ENCODE measurements at regions not wholly inside any gene's neighbourhood (a gene's known extent, or its start where the extent isn't known, plus 50 kb on each side); places are given as distances from the start of the nearest gene placed in this dataset.

DNA sequence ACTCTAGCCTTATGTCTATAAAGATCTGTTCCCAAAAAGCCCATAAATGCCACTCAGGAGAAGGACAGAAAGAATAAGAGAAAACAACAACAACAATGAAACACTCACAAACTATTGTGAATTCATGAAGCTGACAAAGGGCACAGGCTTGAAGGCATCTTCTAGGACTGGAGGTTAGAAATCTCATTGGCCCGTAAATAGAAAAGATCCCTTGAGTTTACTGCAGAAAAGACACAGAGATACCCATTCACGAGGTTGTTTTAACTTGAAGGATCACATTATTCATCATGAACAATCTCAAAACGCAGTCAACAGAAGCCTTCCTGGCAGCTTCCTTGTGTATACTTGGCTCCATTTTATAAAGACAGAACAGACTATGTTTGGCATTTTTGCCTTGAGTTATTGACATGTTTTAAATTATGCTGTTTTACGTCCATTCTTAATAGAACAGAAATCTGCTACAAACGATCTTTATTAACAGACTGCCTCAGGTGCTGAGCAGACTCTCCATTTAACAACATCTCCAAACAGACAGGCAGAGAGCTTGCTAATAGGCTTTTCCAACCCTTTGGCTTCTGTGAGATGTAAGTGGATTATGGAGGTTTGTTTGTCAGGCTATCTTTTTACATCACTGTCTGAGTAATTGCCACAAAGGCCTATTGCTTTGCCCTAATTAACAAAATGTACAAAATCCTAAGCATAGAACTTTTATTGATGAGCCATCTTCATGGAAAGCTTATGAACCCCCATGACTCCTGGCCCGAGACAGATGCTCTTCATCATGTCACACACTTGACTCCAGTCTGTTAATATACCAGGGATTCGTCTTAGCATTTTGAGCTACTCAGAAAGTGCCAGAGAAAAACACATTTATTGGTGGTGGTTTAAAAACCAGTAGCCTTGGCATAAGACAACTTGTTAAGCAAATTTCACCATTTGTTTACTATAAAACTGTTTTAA, 735.3 kb upstream of the ZNF608 start:
- no peak for TF ChIP-seq POLR2A (IDR thresholded peaks at IDR 0.05)
- TF ChIP-seq, protein P1, sequence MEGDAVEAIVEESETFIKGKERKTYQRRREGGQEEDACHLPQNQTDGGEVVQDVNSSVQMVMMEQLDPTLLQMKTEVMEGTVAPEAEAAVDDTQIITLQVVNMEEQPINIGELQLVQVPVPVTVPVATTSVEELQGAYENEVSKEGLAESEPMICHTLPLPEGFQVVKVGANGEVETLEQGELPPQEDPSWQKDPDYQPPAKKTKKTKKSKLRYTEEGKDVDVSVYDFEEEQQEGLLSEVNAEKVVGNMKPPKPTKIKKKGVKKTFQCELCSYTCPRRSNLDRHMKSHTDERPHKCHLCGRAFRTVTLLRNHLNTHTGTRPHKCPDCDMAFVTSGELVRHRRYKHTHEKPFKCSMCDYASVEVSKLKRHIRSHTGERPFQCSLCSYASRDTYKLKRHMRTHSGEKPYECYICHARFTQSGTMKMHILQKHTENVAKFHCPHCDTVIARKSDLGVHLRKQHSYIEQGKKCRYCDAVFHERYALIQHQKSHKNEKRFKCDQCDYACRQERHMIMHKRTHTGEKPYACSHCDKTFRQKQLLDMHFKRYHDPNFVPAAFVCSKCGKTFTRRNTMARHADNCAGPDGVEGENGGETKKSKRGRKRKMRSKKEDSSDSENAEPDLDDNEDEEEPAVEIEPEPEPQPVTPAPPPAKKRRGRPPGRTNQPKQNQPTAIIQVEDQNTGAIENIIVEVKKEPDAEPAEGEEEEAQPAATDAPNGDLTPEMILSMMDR (IDR thresholded peaks at IDR 0.05) = no peak
